Small intestine (tissue), 7 donors: ENCODE measurements at regions not wholly inside any gene's neighbourhood (a gene's known extent, or its start where the extent isn't known, plus 50 kb on each side); places are given as distances from the start of the nearest gene placed in this dataset.
"Not testable (repeated sequence)": the region's sequence is repeated elsewhere in the genome, so short reads cannot be mapped to it uniquely, and the experiment has no call there.

Experiments used
- DNase-seq, 2 donors: peaks; one replicate each; pipeline versions ENCODE4 v3.0.0 to v3.0.0-alpha.2; 2013
- FAIRE-seq: peaks from 2 replicates; lab custom pipeline; 2012; peaks lifted over from hg19 to GRCh38; lab: Jason Lieb, UNC
- H3K27ac ChIP-seq, 3 donors: one replicate each; pipeline ENCODE4 v1.5.1; 2013; ENCODE audit warnings: low read length in 2 of 3, mild to moderate bottlenecking in 2 of 3, control low read depth in 1 of 3, inconsistent platforms in 1 of 3, low read depth in 1 of 3, moderate library complexity in 1 of 3
- H3K27me3 ChIP-seq, 3 donors: one replicate each; pipeline ENCODE4 v1.6.1; 2013; ENCODE audit warnings: low read length in 3 of 3, inconsistent platforms in 1 of 3; ENCODE audit not compliant: control insufficient read depth in 3 of 3, insufficient read depth in 3 of 3
- H3K36me3 ChIP-seq, 3 donors: one replicate each; pipeline ENCODE4 v1.6.1; 2013; ENCODE audit warnings: low read length in 3 of 3, inconsistent platforms in 1 of 3, low read depth in 1 of 3, mild to moderate bottlenecking in 1 of 3, moderate library complexity in 1 of 3; ENCODE audit not compliant: control insufficient read depth in 3 of 3, insufficient read depth in 2 of 3
- H3K4me1 ChIP-seq, 3 donors: one replicate each; pipeline ENCODE4 v1.6.1; 2013; ENCODE audit warnings: low read length in 2 of 3, inconsistent platforms in 1 of 3, low read depth in 1 of 3, mild to moderate bottlenecking in 1 of 3, moderate library complexity in 1 of 3; ENCODE audit not compliant: control insufficient read depth in 3 of 3, insufficient read depth in 2 of 3
- H3K4me3 ChIP-seq, 3 donors: one replicate each; pipeline ENCODE4 v1.5.1; 2013; ENCODE audit warnings: low read length in 3 of 3, control low read depth in 1 of 3, inconsistent platforms in 1 of 3, low read depth in 1 of 3, mild to moderate bottlenecking in 1 of 3, moderate library complexity in 1 of 3
- H3K9me3 ChIP-seq, 2 donors: one replicate each; pipeline ENCODE4 v1.6.1; 2013; ENCODE audit warnings: low read depth in 1 of 2, low read length in 1 of 2; ENCODE audit not compliant: control insufficient read depth in 2 of 2, insufficient read depth in 1 of 2
- WGBS, 3 donors: extraction: QIAGEN DNeasy Blood & Tissue Kit; methylation state at CpG; one replicate each; pipeline ENCODE4 v1.1.7; 2013; 5-methylcytosine and 5-hydroxymethylcytosine counted together
- donor health status: healthy with polysubstance abuse.
- donor health status: control.
- donor health status: control.
- donor health status: Bipolar disorder and iron deficiency.
- donor health status: healthy.

GRCh38 chr22:41023299-41023623, 69.1 kb upstream of the EP300 start:
- Histone ChIP-seq H3K27ac (peak overlapping the region in 2 of 3 donors; percentile 45 to 97), H3K27me3 (no peaks in the 10 kb centered on the region), H3K36me3 (peaks cover 0 to 6% (median 0%) of the 10 kb centered on the region in 3 donors), H3K4me1 (peaks cover 0 to 7% (median 5%) of the 10 kb centered on the region in 3 donors), H3K9me3 (no peaks in the 10 kb centered on the region), H3K4me3 (no peak overlapping the region)
- DNase-seq, result no peak
- 33 to 78% (median 69%) methylated on average over 5 of the region's 5 CpGs for WGBS, 3 donors
- FAIRE-seq, result no peak

GRCh38 chr22:41028841-41029240, 63.6 kb upstream of the EP300 start:
- Histone ChIP-seq H3K27ac (no peak overlapping the region), H3K36me3 (no peaks in the 10 kb centered on the region), H3K9me3 (no peaks in the 10 kb centered on the region), H3K4me3 (no peak overlapping the region), H3K27me3 (no peaks in the 10 kb centered on the region), H3K4me1 (no peaks in the 10 kb centered on the region)
- FAIRE-seq (no peak), DNase-seq (no peak)
- WGBS, 3 donors, result 72 to 85% (median 76%) methylated on average over 3 of the region's 3 CpGs

- Histone ChIP-seq H3K27me3 (no peaks in the 10 kb centered on the region), H3K4me3 (no peak overlapping the region), H3K9me3 (no peaks in the 10 kb centered on the region), H3K36me3 (no peaks in the 10 kb centered on the region), H3K27ac (no peak overlapping the region), H3K4me1 (no peaks in the 10 kb centered on the region)
- no peak for FAIRE-seq
- DNase-seq, result no peak
- WGBS, 3 donors, result 90 to 92% (median 91%) methylated on average over 4 of the region's 4 CpGs
Observed at GRCh38 chr22:41030891-41031290, 61.5 kb upstream of the EP300 start.

GRCh38 chr22:41034706-41035105, 57.7 kb upstream of the EP300 start:
- DNase-seq (no peak), FAIRE-seq (no peak)
- Histone ChIP-seq H3K4me1 (no peaks in the 10 kb centered on the region), H3K27ac (no peak overlapping the region), H3K9me3 (no peaks in the 10 kb centered on the region), H3K4me3 (no peak overlapping the region), H3K36me3 (no peaks in the 10 kb centered on the region), H3K27me3 (no peaks in the 10 kb centered on the region)
- WGBS, 3 donors, result 79 to 93% (median 90%) methylated on average over 4 of the region's 4 CpGs

GRCh38 chr22:41036924-41037323, 55.5 kb upstream of the EP300 start:
- H3K4me3 ChIP-seq, result no peak overlapping the region
- H3K9me3 ChIP-seq, result no peaks in the 10 kb centered on the region
- no peaks in the 10 kb centered on the region for H3K36me3 ChIP-seq
- DNase-seq, result no peak
- no peak for FAIRE-seq
- no peaks in the 10 kb centered on the region for H3K4me1 ChIP-seq
- no peak overlapping the region for H3K27ac ChIP-seq
- no peaks in the 10 kb centered on the region for H3K27me3 ChIP-seq
- WGBS, 3 donors, result 84 to 90% (median 86%) methylated on average over 7 of the region's 7 CpGs

GRCh38 chr22:41038732-41039131, 53.7 kb upstream of the EP300 start:
- Histone ChIP-seq H3K36me3 (no peaks in the 10 kb centered on the region), H3K27me3 (no peaks in the 10 kb centered on the region), H3K4me3 (no peak overlapping the region), H3K4me1 (no peaks in the 10 kb centered on the region), H3K9me3 (no peaks in the 10 kb centered on the region), H3K27ac (no peak overlapping the region)
- no peak for FAIRE-seq
- WGBS, 3 donors, result 54 to 70% (median 60%) methylated on average over 4 of the region's 4 CpGs
- DNase-seq, result no peak

GRCh38 chr22:41039641-41040040, 52.8 kb upstream of the EP300 start:
- not testable (repeated sequence) for DNase-seq, H3K27ac ChIP-seq, H3K9me3 ChIP-seq, H3K4me3 ChIP-seq, H3K27me3 ChIP-seq, FAIRE-seq, H3K36me3 ChIP-seq, H3K4me1 ChIP-seq
- WGBS, 3 donors, result 88 to 92% (median 91%) methylated on average over 9 of the region's 9 CpGs

- Histone ChIP-seq H3K36me3 (no peaks in the 10 kb centered on the region), H3K9me3 (no peaks in the 10 kb centered on the region), H3K27ac (no peak overlapping the region), H3K4me1 (no peaks in the 10 kb centered on the region), H3K4me3 (no peak overlapping the region), H3K27me3 (no peaks in the 10 kb centered on the region)
- FAIRE-seq, result no peak
- WGBS, 3 donors, result 72 to 92% (median 72%) methylated on average over 1 of the region's 1 CpG
- DNase-seq, result no peak
Observed at GRCh38 chr22:41040483-41040882, 51.9 kb upstream of the EP300 start.

- FAIRE-seq (no peak), DNase-seq (no peak)
- Histone ChIP-seq H3K9me3 (no peaks in the 10 kb centered on the region), H3K4me3 (no peak overlapping the region), H3K27ac (no peak overlapping the region), H3K4me1 (no peaks in the 10 kb centered on the region), H3K27me3 (no peaks in the 10 kb centered on the region), H3K36me3 (no peaks in the 10 kb centered on the region)
- 92 to 94% (median 93%) methylated on average over 5 of the region's 5 CpGs for WGBS, 3 donors
Observed at GRCh38 chr22:41041532-41041931, 50.9 kb upstream of the EP300 start.
